Heart right ventricle (tissue), 16 donors: ENCODE measurements at regions not wholly inside any gene's neighbourhood (a gene's known extent, or its start where the extent isn't known, plus 50 kb on each side); places are given as distances from the start of the nearest gene placed in this dataset.

Experiments used
- ATAC-seq, 8 donors: fragments of 200-7000 bp; cut with Tn5 transposase; one replicate each; pipeline ENCODE4 v1.9.1; 2020; ENCODE audit warnings: mild to moderate bottlenecking in 8 of 8, moderate library complexity in 8 of 8, moderate number of reproducible peaks in 1 of 8
- DNase-seq, 2 donors: peaks; one replicate each; pipeline ENCODE4 v3.0.0-alpha.2; 2020
- H3K27ac ChIP-seq, 10 donors: fragments of 200-600 bp; sonication (generic) in 2 of 10; one replicate each; pipeline versions ENCODE4 v1.5.0 to v1.8.0; 2020 to 2022; ENCODE audit warnings: mild to moderate bottlenecking in 3 of 10
- H3K27me3 ChIP-seq, 7 donors: fragments of 200-600 bp; one replicate each; pipeline ENCODE4 v1.8.0; 2021 to 2022; ENCODE audit warnings: mild to moderate bottlenecking in 2 of 7
- H3K36me3 ChIP-seq, 9 donors: fragments of 200-600 bp; sonication (generic) in 1 of 9; one replicate each; pipeline versions ENCODE4 v1.5.0 to v1.8.0; 2020 to 2022; ENCODE audit warnings: mild to moderate bottlenecking in 2 of 9
- H3K4me1 ChIP-seq, 9 donors: fragments of 200-600 bp; sonication (generic) in 1 of 9; one replicate each; pipeline versions ENCODE4 v1.5.0 to v1.8.0; 2020 to 2022; ENCODE audit warnings: mild to moderate bottlenecking in 4 of 9
- H3K4me3 ChIP-seq, 10 donors: fragments of 200-600 bp; sonication (generic) in 2 of 10; one replicate each; pipeline versions ENCODE4 v1.5.0 to v1.8.0; 2020 to 2022; ENCODE audit warnings: mild to moderate bottlenecking in 7 of 10, moderate library complexity in 2 of 10
- H3K9me3 ChIP-seq, 11 donors: fragments of 200-600 bp in 10 of 11; sonication (generic) in 2 of 11; one replicate each; pipeline versions ENCODE4 v1.5.0 to v1.8.0; 2013 to 2022; ENCODE audit warnings: mild to moderate bottlenecking in 2 of 11, control low read depth in 1 of 11, moderate library complexity in 1 of 11
- CTCF ChIP-seq, 9 donors: fragments of 200-600 bp; sonication (generic) in 2 of 9; IDR thresholded peaks; one replicate each; pipeline versions ENCODE4 v1.5.0 to v1.8.0; 2021 to 2022; ENCODE audit warnings: antibody characterized with exemption in 9 of 9, mild to moderate bottlenecking in 5 of 9, moderate library complexity in 1 of 9
- WGBS, 2 donors: extraction: QIAGEN DNeasy Blood & Tissue Kit; methylation state at CpG; one replicate each; pipeline ENCODE4 v1.1.7; 2013; ENCODE audit warnings: inconsistent platforms in 1 of 2; 5-methylcytosine and 5-hydroxymethylcytosine counted together
- intact Hi-C, 10 donors: fragments of 100-400 bp; cut with DNase I; formaldehyde crosslinking; loops; one replicate each; pipeline versions ENCODE4 v1.11.1 to v1.14.2; 2022
- donor health status: Arrhythmogenic right ventricular cardiomyopathy.
- donor health status: ischemic (EF 13 %, LVEDD 7.1; RV severe dilation, severe dysfunction).
- donor health status: healthy with polysubstance abuse.
- donor health status: DM: no; HTN: yes; CAD: no.
- donor health status: DM: no; HTN: no; CAD: no.
- donor health status: ischemic (EF 25% LVEDD 6.9; RV normal size, moderate dysfunction).
- donor health status: ischemic (EF 25% LVEDD 5.7; RV mildly dilated, moderate dysfunction).
- donor health status: healthy.
- donor health status: DM: yes; HTN: yes; CAD: no.
- donor health status: Ischemic cardiomyopathy.
- donor health status: ischemic (EF 35%, LVEDD 5.7; RV mildly dilated, moderate dysfunction).
- donor health status: nonischemic (EF 11% LVEDD 7.7; RV severe dilation, severe dysfunction).
- donor health status: DM: yes; HTN: yes; CAD: no.
- donor health status: PGD.
- donor health status: ischemic (EF 29% LVEDD 5.4; RV normal size, mild dysfunction).
- donor health status: nonischemic (EF 23%, LVEDD 6.1; RV moderate dilation, normal function).

DNA sequence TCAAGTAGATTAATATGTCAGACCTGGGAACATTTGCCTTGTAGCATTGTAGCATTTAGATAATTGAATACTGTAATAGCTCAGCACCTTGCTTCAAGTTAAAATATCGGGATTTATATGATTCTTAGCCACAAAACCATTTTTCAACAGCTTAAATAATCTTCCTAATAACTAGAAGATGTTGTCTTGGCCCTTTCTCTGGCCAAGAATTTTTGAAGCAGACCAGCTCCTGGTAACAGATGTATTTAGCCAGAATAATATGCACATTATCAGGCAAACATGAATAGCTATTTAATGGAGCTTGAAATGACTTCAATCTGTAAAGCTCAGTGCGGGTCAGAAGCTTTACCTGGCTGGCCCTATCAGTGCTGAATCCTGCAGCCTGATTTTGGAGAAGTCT lies 913.1 kb downstream of the AACS start:
- ATAC-seq (no peak), DNase-seq (no peak)
- peaks cover 0 to 10% (median 4%) of the 10 kb centered on the region in 7 donors for H3K27me3 ChIP-seq
- TF ChIP-seq CTCF (IDR thresholded peaks at IDR 0.05), result no peak
- H3K9me3 ChIP-seq, result peaks cover 0 to 5% (median 0%) of the 10 kb centered on the region in 11 donors
- H3K27ac ChIP-seq, result no peak overlapping the region
- intact Hi-C loops, result no loop called here
- H3K36me3 ChIP-seq, result no peaks in the 10 kb centered on the region
- 60 to 71% methylated on average over 2 of the region's 2 CpGs for WGBS, 2 donors
- no peak overlapping the region for H3K4me3 ChIP-seq
- H3K4me1 ChIP-seq, result peaks cover 0 to 4% (median 0%) of the 10 kb centered on the region in 9 donors

- intact Hi-C loops, result no loop called here
- peaks cover 0 to 40% (median 35%) of the 10 kb centered on the region in 7 donors for H3K27me3 ChIP-seq
- WGBS, 2 donors, result 58 to 70% methylated on average over 7 of the region's 7 CpGs
Observed at GRCh38 chr12:125981610-125982253, 916.5 kb downstream of the AACS start.

GRCh38 chr12:125983094-125983783 lies 918.0 kb downstream of the AACS start:
- TF ChIP-seq CTCF (IDR thresholded peaks at IDR 0.05), result no peak
- intact Hi-C loops, result no loop called here
- Histone ChIP-seq H3K4me1 (peaks cover 0 to 13% (median 3%) of the 10 kb centered on the region in 9 donors), H3K27ac (no peak overlapping the region), H3K9me3 (peaks cover 0 to 5% (median 0%) of the 10 kb centered on the region in 11 donors), H3K27me3 (peaks cover 0 to 47% (median 37%) of the 10 kb centered on the region in 7 donors), H3K36me3 (no peaks in the 10 kb centered on the region), H3K4me3 (peak overlapping the region in 9 of 10 donors; percentile 11 to 46 (median 38))
- WGBS, 2 donors, result 0 to 2% methylated on average over 21 to 24 of the region's 24 CpGs
- peak in 1 of 2 donors; percentile 11 for DNase-seq
- ATAC-seq, result peak in 6 of 8 donors; percentile 11 to 82 (median 40)

More at GRCh38 chr12:125981610-125982253, 916.5 kb downstream of the AACS start:
- Histone ChIP-seq H3K27ac (no peak overlapping the region), H3K4me1 (peaks cover 0 to 13% (median 3%) of the 10 kb centered on the region in 9 donors), H3K9me3 (peaks cover 0 to 5% (median 0%) of the 10 kb centered on the region in 11 donors), H3K36me3 (no peaks in the 10 kb centered on the region), H3K4me3 (no peak overlapping the region)
- no peak for TF ChIP-seq CTCF (IDR thresholded peaks at IDR 0.05)
- ATAC-seq, result no peak
- DNase-seq, result no peak

GRCh38 chr12:125983784-125984500 lies 918.7 kb downstream of the AACS start:
- WGBS, 2 donors, result 0 to 1% methylated on average over 14 of the region's 14 CpGs
- H3K9me3 ChIP-seq, result peaks cover 0 to 5% (median 0%) of the 10 kb centered on the region in 11 donors
- H3K4me3 ChIP-seq, result peak overlapping the region in 8 of 10 donors; percentile 21 to 46 (median 38)
- H3K27ac ChIP-seq, result no peak overlapping the region
- DNase-seq (no peak), ATAC-seq (peak in 2 of 8 donors; percentile 30 to 49)
- peaks cover 0 to 50% (median 37%) of the 10 kb centered on the region in 7 donors for H3K27me3 ChIP-seq
- TF ChIP-seq CTCF (IDR thresholded peaks at IDR 0.05), result no peak
- peaks cover 0 to 13% (median 3%) of the 10 kb centered on the region in 9 donors for H3K4me1 ChIP-seq
- H3K36me3 ChIP-seq, result no peaks in the 10 kb centered on the region
- intact Hi-C loops, result no loop called here
